Neuronal stem cell (in vitro differentiated cells): ENCODE measurements at regions not wholly inside any gene's neighbourhood (a gene's known extent, or its start where the extent isn't known, plus 50 kb on each side); places are given as distances from the start of the nearest gene placed in this dataset.

Experiments used
- DNase-seq: peaks from one replicate; pipeline ENCODE4 v3.0.0-alpha.2; 2013; ENCODE audit warnings: low spot score
- H2AFZ ChIP-seq: one replicate; pipeline ENCODE4 v1.6.1; 2013; ENCODE audit warnings: mild to moderate bottlenecking, low read length, inconsistent platforms
- H2AK5ac ChIP-seq: 2 replicates; pipeline ENCODE4 v1.6.1; 2013; ENCODE audit warnings: low read depth, mild to moderate bottlenecking, inconsistent platforms, low read length, moderate library complexity, mixed read lengths
- H2BK120ac ChIP-seq: 2 replicates; pipeline ENCODE4 v1.6.1; 2013; ENCODE audit warnings: low read depth, mild to moderate bottlenecking, inconsistent platforms, low read length, moderate library complexity, mixed read lengths
- H2BK12ac ChIP-seq: one replicate; pipeline ENCODE4 v1.6.1; 2013; ENCODE audit warnings: low read length, inconsistent platforms
- H2BK15ac ChIP-seq: 2 replicates; pipeline ENCODE4 v1.6.1; 2013; ENCODE audit warnings: mild to moderate bottlenecking, low read length, inconsistent platforms, mixed read lengths
- H2BK5ac ChIP-seq: one replicate; pipeline ENCODE4 v1.6.1; 2013; ENCODE audit warnings: inconsistent platforms, mild to moderate bottlenecking, low read length, moderate library complexity
- H3K14ac ChIP-seq: one replicate; pipeline ENCODE4 v1.6.1; 2013; ENCODE audit warnings: low read length, inconsistent platforms
- H3K18ac ChIP-seq: 2 replicates; pipeline ENCODE4 v1.6.1; 2013; ENCODE audit warnings: low read length, inconsistent platforms
- H3K23ac ChIP-seq: 2 replicates; pipeline ENCODE4 v1.6.1; 2013; ENCODE audit warnings: low read depth, mild to moderate bottlenecking, mixed read lengths, low read length, inconsistent platforms; ENCODE audit not compliant: poor library complexity
- H3K27ac ChIP-seq: replicated peaks from 3 replicates; pipeline ENCODE4 v1.5.1; 2013; ENCODE audit warnings: low read length, inconsistent platforms
- H3K27me3 ChIP-seq, 3 experiments: 2 replicates each; pipeline ENCODE4 v1.6.1; 2013; ENCODE audit warnings: low read length in 3 of 3, mild to moderate bottlenecking in 2 of 3, inconsistent platforms in 1 of 3, low read depth in 1 of 3, mixed read lengths in 1 of 3, moderate library complexity in 1 of 3; ENCODE audit not compliant: control insufficient read depth in 3 of 3, insufficient read depth in 3 of 3
- H3K36me3 ChIP-seq, 2 donors: replicated peaks in 1 of 2; 2 replicates each; pipeline ENCODE4 v1.6.1; 2013; ENCODE audit warnings: low read length in 2 of 2; ENCODE audit not compliant: control insufficient read depth in 2 of 2, insufficient read depth in 2 of 2
- H3K4ac ChIP-seq: 2 replicates; pipeline ENCODE4 v1.6.1; 2013; ENCODE audit warnings: inconsistent platforms, mild to moderate bottlenecking, low read length, moderate library complexity
- H3K4me1 ChIP-seq, 2 donors: 1 replicate in 1 of 2; 2 replicates in 1 of 2; pipeline ENCODE4 v1.6.1; 2013; ENCODE audit warnings: low read length in 2 of 2, low read depth in 1 of 2; ENCODE audit not compliant: control insufficient read depth in 2 of 2, insufficient read depth in 1 of 2
- H3K4me2 ChIP-seq: one replicate; pipeline ENCODE4 v1.6.1; 2013; ENCODE audit warnings: mild to moderate bottlenecking, low read length, inconsistent platforms; ENCODE audit not compliant: insufficient read depth, poor library complexity, severe bottlenecking
- H3K4me3 ChIP-seq, 2 donors: 2 replicates each; pipeline ENCODE4 v1.5.1; 2013; ENCODE audit warnings: low read length in 2 of 2, mild to moderate bottlenecking in 2 of 2, inconsistent platforms in 1 of 2, moderate library complexity in 1 of 2
- H3K79me1 ChIP-seq: one replicate; pipeline ENCODE4 v1.6.1; 2013; ENCODE audit warnings: low read depth, mild to moderate bottlenecking, inconsistent platforms, low read length, moderate library complexity
- H3K9ac ChIP-seq: one replicate; pipeline ENCODE4 v1.6.1; 2013; ENCODE audit warnings: mild to moderate bottlenecking, low read depth, low read length, inconsistent platforms; ENCODE audit not compliant: poor library complexity
- H3K9me3 ChIP-seq, 2 donors: replicated peaks in 1 of 2; 2 replicates each; pipeline versions ENCODE3 to v1.6.1; 2013; ENCODE audit warnings: low read length in 2 of 2, mild to moderate bottlenecking in 2 of 2, inconsistent platforms in 1 of 2, low read depth in 1 of 2, mixed read lengths in 1 of 2, moderate library complexity in 1 of 2; ENCODE audit not compliant: control insufficient read depth in 2 of 2, insufficient read depth in 1 of 2
- H4K8ac ChIP-seq: one replicate; pipeline ENCODE4 v1.6.1; 2013; ENCODE audit warnings: low read depth, mild to moderate bottlenecking, inconsistent platforms, low read length, moderate library complexity
- H4K91ac ChIP-seq: one replicate; pipeline ENCODE4 v1.6.1; 2013; ENCODE audit warnings: low read length, low read depth, mild to moderate bottlenecking, inconsistent platforms; ENCODE audit not compliant: poor library complexity
- WGBS, 2 donors: extraction: QIAGEN DNeasy Blood & Tissue Kit; methylation state at CpG; one replicate each; pipeline ENCODE4 v1.1.7; 2013; ENCODE audit warnings: missing lambda C conversion rate in 2 of 2, mixed read lengths in 1 of 2; ENCODE audit not compliant: insufficient read length in 2 of 2, insufficient replicate concordance in 1 of 2; ENCODE audit errors: extremely low coverage in 2 of 2; 5-methylcytosine and 5-hydroxymethylcytosine counted together

- H3K36me3 ChIP-seq: no peaks in the 10 kb centered on the region
These were observed 185.8 kb upstream of the ARL4C start for GRCh38 chr2:234682492-234683228.

DNA sequence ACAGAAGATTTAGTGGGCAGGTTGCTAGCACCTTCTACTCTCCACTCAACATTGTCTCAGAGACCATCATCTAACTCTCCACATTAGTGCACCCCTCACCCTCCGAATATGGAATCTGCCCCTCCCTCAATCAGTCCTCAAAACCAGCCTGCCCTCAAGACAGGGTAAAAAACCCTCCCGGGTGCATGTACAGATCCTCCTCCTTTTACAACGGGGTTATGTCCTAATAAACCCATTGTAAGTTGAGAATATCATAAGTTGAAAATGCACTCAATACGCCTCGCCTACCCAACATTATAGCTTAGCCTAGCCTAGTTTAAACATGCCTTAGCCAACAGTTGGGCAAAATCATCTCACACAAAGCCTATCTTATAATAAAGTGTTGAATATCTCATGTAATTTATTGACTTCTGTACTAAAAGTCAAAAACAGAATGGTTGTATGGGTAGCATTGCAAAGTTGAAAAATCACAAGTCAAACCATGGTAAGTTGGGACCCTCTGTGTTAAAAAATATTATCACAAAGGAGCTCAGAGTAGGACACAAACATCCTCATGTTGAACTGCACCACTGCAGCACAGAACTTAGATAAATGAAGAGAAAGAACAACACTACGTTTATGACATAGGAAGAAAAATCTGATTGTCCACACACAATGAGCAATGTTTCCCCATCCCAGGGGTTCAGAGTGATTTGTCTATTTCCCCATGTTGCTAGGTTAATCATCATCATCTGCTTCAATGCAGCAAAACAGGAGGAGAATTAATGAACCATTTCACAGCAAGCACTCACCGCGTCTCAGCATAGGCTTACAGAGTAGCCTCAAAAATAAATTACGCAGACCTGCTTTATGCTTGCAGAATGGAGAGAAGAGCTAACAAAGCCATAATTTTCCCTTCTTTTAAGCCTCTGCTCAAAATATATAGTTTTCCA is 184.1 kb upstream of the ARL4C start:
- DNase-seq: no peak
- H3K14ac ChIP-seq: no peak overlapping the region
- H3K4me1 ChIP-seq: peaks cover 20 to 37% of the 10 kb centered on the region in 2 donors
- no peaks in the 10 kb centered on the region for H3K27me3 ChIP-seq
- H2BK12ac ChIP-seq: peak overlapping the region; percentile 51
- WGBS, 2 donors: no CpG with 5 or more reads among the region's 9 CpGs
- H3K23ac ChIP-seq: no peak overlapping the region
- no peak overlapping the region for H3K4me2 ChIP-seq
- peaks cover 6 to 12% of the 10 kb centered on the region in 2 donors for H3K9me3 ChIP-seq
- peaks cover 2% of the 10 kb centered on the region for H3K79me1 ChIP-seq
- no peak overlapping the region for H3K4me3 ChIP-seq
- H2AFZ ChIP-seq: no peak overlapping the region
- no peak overlapping the region for H3K18ac ChIP-seq
- H2BK5ac ChIP-seq: no peak overlapping the region
- H3K4ac ChIP-seq: no peak overlapping the region
- H3K36me3 ChIP-seq: no peaks in the 10 kb centered on the region
- no peak overlapping the region for H2BK15ac ChIP-seq
- H3K9ac ChIP-seq: no peak overlapping the region
- no peak overlapping the region for H2AK5ac ChIP-seq
- H4K8ac ChIP-seq: no peak overlapping the region
- no peak overlapping the region for H3K27ac ChIP-seq
- H2BK120ac ChIP-seq: no peak overlapping the region
- no peak overlapping the region for H4K91ac ChIP-seq

More at GRCh38 chr2:234682492-234683228, 185.8 kb upstream of the ARL4C start:
- H3K4me1 ChIP-seq: peaks cover 14 to 33% of the 10 kb centered on the region in 2 donors
- no peaks in the 10 kb centered on the region for H3K27me3 ChIP-seq
- H4K8ac ChIP-seq: no peak overlapping the region
- peak overlapping the region; percentile 22 for H3K18ac ChIP-seq
- peak overlapping the region in 1 of 2 donors; percentile 33 for H3K4me3 ChIP-seq
- H3K27ac ChIP-seq: no peak overlapping the region
- H3K9ac ChIP-seq: no peak overlapping the region
- no peak overlapping the region for H2BK15ac ChIP-seq
- H3K9me3 ChIP-seq: peaks cover 6 to 12% of the 10 kb centered on the region in 2 donors
- H3K4ac ChIP-seq: no peak overlapping the region
- no peak overlapping the region for H3K14ac ChIP-seq
- no peak for DNase-seq
- H2AK5ac ChIP-seq: no peak overlapping the region
- H4K91ac ChIP-seq: peak overlapping the region; percentile 77
- H3K79me1 ChIP-seq: peaks cover 2% of the 10 kb centered on the region
- H3K23ac ChIP-seq: no peak overlapping the region
- H3K4me2 ChIP-seq: no peak overlapping the region
- no peak overlapping the region for H2BK120ac ChIP-seq
- H2BK5ac ChIP-seq: no peak overlapping the region
- peak overlapping the region; percentile 72 for H2AFZ ChIP-seq
- H2BK12ac ChIP-seq: peak overlapping the region; percentile 36
- no CpG with 5 or more reads among the region's 4 CpGs for WGBS, 2 donors

DNA sequence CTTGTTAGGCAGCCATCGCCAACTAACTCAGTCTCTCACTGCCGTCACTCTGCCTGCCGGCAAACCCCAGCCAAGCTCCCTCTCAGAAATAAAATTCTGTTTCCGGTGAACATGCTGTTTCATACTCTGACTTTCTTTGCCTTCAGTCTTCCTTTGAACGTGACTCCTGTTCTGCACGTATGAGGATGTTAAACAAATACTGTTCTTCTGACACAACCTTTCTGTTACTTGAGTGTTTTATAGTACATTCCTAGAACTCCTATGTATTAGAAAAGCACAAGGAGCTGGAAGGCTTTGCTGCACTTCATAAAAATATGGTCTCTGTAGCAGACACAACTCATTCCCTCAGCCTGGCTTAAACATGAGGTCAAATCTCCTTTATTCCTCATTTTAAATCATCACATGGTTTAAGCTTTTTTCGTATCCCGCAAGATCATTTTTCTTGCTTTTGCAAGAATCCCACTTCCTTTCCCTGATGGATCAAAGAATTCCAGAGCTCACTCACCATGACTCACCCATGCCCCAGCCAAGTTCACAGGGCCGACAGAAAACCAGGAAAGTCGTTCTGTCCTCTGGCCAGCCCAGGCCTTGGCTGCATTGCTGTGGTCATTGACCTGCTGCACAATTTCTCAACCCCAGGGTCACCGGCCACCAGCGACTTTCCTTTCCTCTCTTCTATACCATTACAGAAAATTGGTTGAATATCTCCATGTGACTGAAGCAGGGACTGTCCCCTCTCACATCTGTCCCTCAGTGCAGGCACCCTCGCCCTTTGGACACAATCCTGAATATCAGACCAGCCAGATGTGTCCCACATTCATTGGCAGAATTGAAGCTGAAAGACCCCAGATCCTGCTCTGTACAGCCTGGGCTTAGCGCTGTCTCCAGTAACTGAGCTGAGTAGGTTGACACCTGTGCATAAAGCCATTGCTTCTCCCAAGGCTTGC is 183.1 kb upstream of the ARL4C start:
- Histone ChIP-seq H3K27me3 (no peaks in the 10 kb centered on the region), H3K27ac (no peak overlapping the region), H3K9ac (no peak overlapping the region), H2BK15ac (no peak overlapping the region), H3K4me1 (peaks cover 24 to 39% of the 10 kb centered on the region in 2 donors), H2AK5ac (no peak overlapping the region), H3K4ac (no peak overlapping the region), H3K23ac (no peak overlapping the region), H3K4me2 (no peak overlapping the region), H4K8ac (no peak overlapping the region), H3K9me3 (peaks cover 6 to 12% of the 10 kb centered on the region in 2 donors), H2BK12ac (peak overlapping the region; percentile 51), H3K79me1 (peaks cover 2% of the 10 kb centered on the region), H2BK120ac (no peak overlapping the region), H3K36me3 (no peaks in the 10 kb centered on the region), H3K4me3 (no peak overlapping the region), H2BK5ac (no peak overlapping the region), H4K91ac (no peak overlapping the region), H3K18ac (no peak overlapping the region), H3K14ac (no peak overlapping the region), H2AFZ (peak overlapping the region; percentile 15)
- no CpG with 5 or more reads among the region's 14 CpGs for WGBS, 2 donors
- no peak for DNase-seq
